Aorta (tissue), 2 donors: ENCODE measurements at regions not wholly inside any gene's neighbourhood (a gene's known extent, or its start where the extent isn't known, plus 50 kb on each side); places are given as distances from the start of the nearest gene placed in this dataset.

Experiments used
- microRNA-seq, 2 donors: library from miRNA; unstranded; fragments of <30 nt; microRNA quantifications; one replicate each; pipeline ENCODE4 v1.2.0, GENCODE V29; 2020
- donor health status: DM: no; HTN: no; CAD: no.
- donor health status: DM: yes; HTN: yes; CAD: no.

Small RNAs in the stretch of these regions (microRNA-seq; reads per million reads assigned to microRNA genes)
- 0 reads per million in 2 donors for gene MIR3664
